RWPE1 (cell line): ENCODE measurements at regions not wholly inside any gene's neighbourhood (a gene's known extent, or its start where the extent isn't known, plus 50 kb on each side); places are given as distances from the start of the nearest gene placed in this dataset.

ENCODE experiments used
- CTCF ChIA-PET: fragments of 350-600 bp; sonication (Branson Sonifier 250); formaldehyde crosslinking; extraction: SDS; loops from one replicate; lab custom pipeline; 2021; lab: Yijun Ruan, JAX
- POLR2A ChIA-PET: fragments of 400-600 bp; formaldehyde crosslinking; extraction: SDS; loops from one replicate; lab custom pipeline; 2020; ENCODE audit warnings: antibody characterized with exemption; ENCODE audit not compliant: low non-redundant PET; lab: Yijun Ruan, JAX
- DNase-seq: peaks from one replicate; pipeline ENCODE4 v3.0.0; 2012; ENCODE audit warnings: low spot score
- H3K27ac ChIP-seq: fragments of 450-650 bp; 2 replicates; pipeline ENCODE4 v1.5.1; 2017
- CTCF ChIP-seq: fragments of 450-650 bp; conservative IDR thresholded peaks from 2 replicates; pipeline ENCODE4 v1.5.1; 2017; ENCODE audit warnings: low read depth, mild to moderate bottlenecking

- no peak overlapping the region for H3K27ac ChIP-seq
- CTCF ChIA-PET = interaction anchor here (0.7 to 1.4 kb wide), 3 partner anchors 24 to 672 kb away, joined by 3 to 5 read pairs (median 3); no protein-coding TSS in a partner anchor
- POLR2A ChIA-PET = no interaction called here
- DNase-seq = peak; percentile 10
- TF ChIP-seq CTCF = peak; percentile 17; the same call in 1 of the 2 replicates
These were observed 210.8 kb upstream of the SLC35G4 start for GRCh38 chr18:11398625-11399024.

GRCh38 chr18:11392980-11393885, 216.2 kb upstream of the SLC35G4 start:
- DNase-seq = no peak
- TF ChIP-seq CTCF = no peak
- ChIA-PET CTCF (interaction anchor here (0.9 kb wide), 2 partner anchors 68 to 83 kb away, joined by 3 to 4 read pairs; no protein-coding TSS in a partner anchor), POLR2A (no interaction called here)
- H3K27ac ChIP-seq = no peak overlapping the region

- peak; percentile 8 for DNase-seq
- TF ChIP-seq CTCF = no peak
- CTCF ChIA-PET = interaction anchor here (0.9 kb wide), 1 partner anchor 82 kb away, joined by 4 read pairs; no protein-coding TSS in a partner anchor
These were observed 217.1 kb upstream of the SLC35G4 start for GRCh38 chr18:11392292-11392691.

GRCh38 chr18:11391661-11392060, 217.7 kb upstream of the SLC35G4 start:
- ChIA-PET POLR2A (no interaction called here), CTCF (interaction anchor here (0.7 kb wide), 1 partner anchor 161 kb away, joined by 3 read pairs; no protein-coding TSS in a partner anchor)
- TF ChIP-seq CTCF = no peak
- H3K27ac ChIP-seq = no peak overlapping the region
- DNase-seq = no peak

More at GRCh38 chr18:11392292-11392691, 217.1 kb upstream of the SLC35G4 start:
- POLR2A ChIA-PET = no interaction called here
- H3K27ac ChIP-seq = no peak overlapping the region

- POLR2A ChIA-PET = no interaction called here
These were observed 220.4 kb upstream of the SLC35G4 start for GRCh38 chr18:11388755-11389680.

More at GRCh38 chr18:11388755-11389680, 220.4 kb upstream of the SLC35G4 start:
- TF ChIP-seq CTCF = no peak
- CTCF ChIA-PET = interaction anchor here (0.6 kb wide), 1 partner anchor 261 kb away, joined by 3 read pairs; no protein-coding TSS in a partner anchor
- H3K27ac ChIP-seq = no peak overlapping the region
- DNase-seq = no peak
